Stimulated activated effector memory CD8-positive, alpha-beta T cell treated with anti-CD3 and anti-CD28 coated beads, Interleukin-12 subunit alpha, Interleukin-12 subunit beta, amount 100 ng/mL, for 72 hours (primary cell): ENCODE measurements at regions not wholly inside any gene's neighbourhood (a gene's known extent, or its start where the extent isn't known, plus 50 kb on each side); places are given as distances from the start of the nearest gene placed in this dataset.
"Not testable (repeated sequence)": the region's sequence is repeated elsewhere in the genome, so short reads cannot be mapped to it uniquely, and the experiment has no call there.

Source experiments
- ATAC-seq: fragments of 150-1000 bp; cut with Tn5 transposase; 2 replicates; pipeline ENCODE4 v1.10.0; 2021
- DNase-seq, 2 donors: peaks; one replicate each; pipeline ENCODE4 v3.0.0; 2021 to 2022; ENCODE audit warnings: low spot score in 2 of 2
- H3K27ac Mint-ChIP-seq: one replicate; pipeline ENCODE4 v1.8.0; 2022; ENCODE audit warnings: mild to moderate bottlenecking, mixed read lengths
- H3K36me3 Mint-ChIP-seq: one replicate; pipeline ENCODE4 v1.8.0; 2022; ENCODE audit warnings: mild to moderate bottlenecking, mixed read lengths
- H3K4me1 Mint-ChIP-seq: one replicate; pipeline ENCODE4 v1.8.0; 2022; ENCODE audit warnings: mixed read lengths
- H3K4me3 Mint-ChIP-seq: one replicate; pipeline ENCODE4 v1.8.0; 2022; ENCODE audit warnings: mild to moderate bottlenecking, mixed read lengths
- H3K9me3 Mint-ChIP-seq: one replicate; pipeline ENCODE4 v1.8.0; 2022; ENCODE audit warnings: mixed read lengths

DNA sequence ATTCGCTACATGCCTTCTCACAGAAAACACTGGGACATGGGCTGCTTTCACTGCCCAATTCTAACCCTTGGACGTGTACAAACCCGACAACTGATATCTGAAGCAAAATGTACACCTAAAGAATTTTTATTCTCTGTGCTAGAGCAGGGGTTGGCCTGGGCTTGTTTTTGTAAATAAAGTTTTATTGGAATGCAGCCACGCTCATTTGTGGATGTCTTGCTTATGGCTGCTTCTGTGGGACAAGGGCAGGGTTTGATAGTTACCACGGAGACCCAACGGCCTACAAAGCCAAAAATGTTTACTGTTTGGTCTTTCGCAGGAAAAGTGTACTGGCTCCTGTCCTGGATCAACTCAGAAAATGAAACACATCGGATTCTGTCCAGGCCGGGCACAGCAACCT lies 58.1 kb upstream of the APCDD1L start:
- DNase-seq = no peak
- H3K9me3 Mint-ChIP-seq = no peaks in the 10 kb centered on the region
- H3K4me3 Mint-ChIP-seq = no peak overlapping the region
- no peaks in the 10 kb centered on the region for H3K4me1 Mint-ChIP-seq
- H3K36me3 Mint-ChIP-seq = no peaks in the 10 kb centered on the region
- ATAC-seq = no peak
- H3K27ac Mint-ChIP-seq = no peak overlapping the region

GRCh38 chr20:58572428-58572763 lies 57.2 kb upstream of the APCDD1L start:
- not testable (repeated sequence) for DNase-seq, H3K4me3 Mint-ChIP-seq, H3K27ac Mint-ChIP-seq, H3K9me3 Mint-ChIP-seq, H3K4me1 Mint-ChIP-seq, ATAC-seq, H3K36me3 Mint-ChIP-seq

DNA sequence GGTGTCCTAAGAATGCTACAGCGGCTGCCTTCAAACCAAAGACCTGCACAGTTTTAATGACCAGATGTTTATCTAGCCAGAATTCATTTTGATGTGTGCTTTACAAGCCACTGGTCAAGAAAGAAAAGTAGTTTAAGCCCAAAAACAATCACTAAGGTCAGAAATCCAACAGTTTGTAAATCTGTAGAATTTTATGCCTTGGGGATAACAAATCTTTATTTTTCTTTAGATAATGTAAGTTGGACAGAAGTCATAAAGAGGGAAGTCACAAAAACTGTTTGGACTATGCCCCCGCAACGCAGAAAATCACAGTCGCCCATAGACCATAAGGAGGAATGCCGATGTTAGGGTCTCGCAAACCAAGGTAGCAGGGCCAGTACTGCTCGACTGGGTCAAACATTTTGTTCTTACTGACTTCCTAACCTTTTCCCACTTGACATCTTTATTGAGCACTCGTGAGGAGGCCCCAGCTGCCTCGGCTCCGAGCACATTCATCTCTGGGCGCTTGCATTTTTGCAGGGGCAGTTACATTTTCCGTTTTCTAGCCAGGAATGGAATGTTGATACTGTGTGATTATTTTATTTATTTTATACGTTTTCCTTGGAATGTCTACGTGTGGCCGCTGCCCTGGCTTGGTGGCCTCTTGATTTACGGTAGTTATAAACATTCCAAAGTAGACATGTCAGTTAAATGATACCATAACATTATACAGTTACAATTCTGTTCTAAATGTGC lies 56.7 kb upstream of the APCDD1L start:
- Mint-ChIP-seq H3K36me3 (no peaks in the 10 kb centered on the region), H3K4me1 (no peaks in the 10 kb centered on the region), H3K4me3 (no peak overlapping the region), H3K9me3 (no peaks in the 10 kb centered on the region), H3K27ac (no peak overlapping the region)
- DNase-seq (no peak), ATAC-seq (no peak)

DNA sequence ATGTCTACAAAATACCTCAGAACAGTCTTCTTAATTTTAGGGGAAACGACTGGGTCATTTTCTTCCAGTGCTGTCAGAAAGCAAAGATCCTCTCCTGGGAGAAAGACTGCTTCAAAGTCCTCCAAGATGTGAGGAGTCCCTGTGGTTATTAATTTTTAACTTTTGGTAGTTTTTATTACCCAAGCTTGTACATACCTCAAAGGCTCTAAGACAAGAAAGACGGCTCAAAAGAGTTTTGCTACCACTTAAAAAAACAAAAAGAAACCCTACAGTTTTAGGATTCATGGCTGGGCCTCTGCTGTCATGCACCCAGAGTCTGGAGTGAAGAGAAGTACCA lies 56.1 kb upstream of the APCDD1L start:
- Mint-ChIP-seq H3K27ac (no peak overlapping the region), H3K9me3 (no peaks in the 10 kb centered on the region), H3K4me3 (no peak overlapping the region), H3K36me3 (no peaks in the 10 kb centered on the region), H3K4me1 (no peaks in the 10 kb centered on the region)
- DNase-seq = no peak
- ATAC-seq = no peak

GRCh38 chr20:58570204-58570859 lies 55.1 kb upstream of the APCDD1L start:
- Mint-ChIP-seq H3K9me3 (no peaks in the 10 kb centered on the region), H3K27ac (no peak overlapping the region), H3K4me1 (no peaks in the 10 kb centered on the region), H3K36me3 (no peaks in the 10 kb centered on the region), H3K4me3 (no peak overlapping the region)
- ATAC-seq (no peak), DNase-seq (no peak)

GRCh38 chr20:58569241-58570125 lies 54.3 kb upstream of the APCDD1L start:
- H3K9me3 Mint-ChIP-seq = no peaks in the 10 kb centered on the region
- no peak for DNase-seq
- no peak for ATAC-seq
- no peak overlapping the region for H3K27ac Mint-ChIP-seq
- H3K4me1 Mint-ChIP-seq = no peaks in the 10 kb centered on the region
- no peaks in the 10 kb centered on the region for H3K36me3 Mint-ChIP-seq
- no peak overlapping the region for H3K4me3 Mint-ChIP-seq

DNA sequence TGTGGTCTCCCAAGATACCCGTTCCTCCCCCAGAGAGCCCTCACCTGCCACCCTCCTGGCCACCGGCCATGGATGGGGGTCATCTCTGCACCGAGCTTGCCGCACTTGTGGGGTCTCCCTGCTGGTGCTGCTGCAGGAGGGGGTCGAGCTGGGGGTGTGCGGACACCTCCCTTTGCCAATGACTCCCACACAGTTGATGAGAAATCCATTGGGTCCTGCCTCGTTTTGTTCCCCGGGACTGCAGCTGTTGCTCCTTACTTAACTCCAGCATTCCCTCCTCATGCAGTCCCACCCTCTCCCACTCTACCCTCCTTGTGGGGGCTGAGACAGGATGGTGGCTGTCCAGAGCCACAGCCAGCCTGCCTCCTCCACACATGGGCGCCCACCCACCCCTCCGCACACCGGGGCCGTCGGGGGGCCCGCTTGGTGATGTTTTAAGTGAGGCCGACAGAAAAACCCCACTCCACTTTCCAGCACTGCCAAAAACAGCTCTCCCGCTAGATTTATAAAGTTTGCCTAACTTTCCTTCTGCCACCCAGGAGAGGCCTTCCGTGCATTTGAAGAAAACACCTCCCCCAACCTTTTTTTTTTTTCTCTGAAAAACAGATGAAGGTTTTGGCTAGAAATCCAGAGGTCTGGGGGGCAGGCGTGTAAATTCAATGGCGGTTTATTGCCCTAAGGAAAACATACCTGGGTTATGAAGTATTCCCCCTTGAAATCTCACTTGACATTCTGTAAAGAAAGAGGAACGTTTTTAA lies 53.5 kb upstream of the APCDD1L start:
- H3K36me3 Mint-ChIP-seq = no peaks in the 10 kb centered on the region
- H3K27ac Mint-ChIP-seq = no peak overlapping the region
- H3K4me3 Mint-ChIP-seq = no peak overlapping the region
- H3K9me3 Mint-ChIP-seq = no peaks in the 10 kb centered on the region
- no peak for ATAC-seq
- DNase-seq = no peak
- H3K4me1 Mint-ChIP-seq = no peaks in the 10 kb centered on the region

DNA sequence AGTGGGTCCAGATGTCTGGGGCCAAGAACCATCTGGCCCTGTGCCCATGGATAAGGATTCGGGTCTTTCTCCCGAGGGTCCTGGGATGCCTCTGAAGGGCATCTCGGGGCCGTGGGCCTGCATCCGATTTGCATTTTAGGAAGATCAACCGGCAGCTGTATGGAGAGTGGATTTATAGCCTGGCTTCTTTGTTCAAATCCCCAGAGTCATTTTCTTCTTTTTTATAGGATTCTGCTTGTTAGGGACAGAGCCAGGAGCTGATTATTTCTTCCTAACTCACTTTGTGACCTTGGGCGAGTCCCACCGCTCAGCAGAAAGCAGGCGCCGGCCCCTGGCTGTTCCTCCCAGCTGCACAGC lies 52.9 kb upstream of the APCDD1L start:
- H3K36me3 Mint-ChIP-seq = no peaks in the 10 kb centered on the region
- DNase-seq (no peak), ATAC-seq (no peak)
- no peaks in the 10 kb centered on the region for H3K4me1 Mint-ChIP-seq
- peak overlapping the region; percentile 26 for H3K27ac Mint-ChIP-seq
- no peak overlapping the region for H3K4me3 Mint-ChIP-seq
- H3K9me3 Mint-ChIP-seq = no peaks in the 10 kb centered on the region

GRCh38 chr20:58567437-58567836 lies 52.2 kb upstream of the APCDD1L start:
- Mint-ChIP-seq H3K36me3 (no peaks in the 10 kb centered on the region), H3K27ac (peak overlapping the region; percentile 26), H3K4me3 (no peak overlapping the region), H3K9me3 (no peaks in the 10 kb centered on the region), H3K4me1 (no peaks in the 10 kb centered on the region)
- DNase-seq (no peak), ATAC-seq (no peak)

DNA sequence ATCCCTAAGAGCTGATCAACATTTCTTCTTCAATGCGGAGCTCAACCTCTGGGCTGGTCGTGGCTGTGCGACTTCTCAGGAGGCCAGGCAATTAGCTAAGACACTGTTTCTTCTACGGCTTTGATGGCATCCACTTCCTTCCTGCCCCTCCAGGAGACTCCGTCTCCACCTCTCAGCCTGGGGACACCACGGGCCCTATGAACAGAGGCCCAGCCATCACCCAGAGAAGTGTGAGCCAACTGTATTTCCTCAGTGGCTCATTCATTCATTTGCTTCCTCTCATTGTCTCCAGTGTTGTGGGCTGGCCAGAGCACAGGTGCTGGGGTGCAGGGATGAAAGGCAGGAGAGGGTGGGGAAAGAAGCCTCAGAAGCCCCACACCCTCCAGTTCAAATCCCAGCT lies 51.8 kb upstream of the APCDD1L start:
- ATAC-seq = no peak
- DNase-seq = no peak
- Mint-ChIP-seq H3K4me3 (no peak overlapping the region), H3K27ac (no peak overlapping the region), H3K9me3 (no peaks in the 10 kb centered on the region), H3K4me1 (no peaks in the 10 kb centered on the region), H3K36me3 (no peaks in the 10 kb centered on the region)

- no peak for ATAC-seq
- Mint-ChIP-seq H3K27ac (no peak overlapping the region), H3K36me3 (no peaks in the 10 kb centered on the region)
Measured at GRCh38 chr20:58565461-58566175, 50.4 kb upstream of the APCDD1L start.

More at GRCh38 chr20:58565461-58566175, 50.4 kb upstream of the APCDD1L start:
- Mint-ChIP-seq H3K4me1 (no peaks in the 10 kb centered on the region), H3K9me3 (no peaks in the 10 kb centered on the region), H3K4me3 (no peak overlapping the region)
- DNase-seq = no peak
